B cell (primary cell): ENCODE measurements at regions not wholly inside any gene's neighbourhood (a gene's known extent, or its start where the extent isn't known, plus 50 kb on each side); places are given as distances from the start of the nearest gene placed in this dataset.

Experiments
- ATAC-seq: fragments of 200-7000 bp; cut with Tn5 transposase; one replicate; pipeline ENCODE4 v1.10.0; 2021; ENCODE audit warnings: low read depth, mild to moderate bottlenecking, moderate number of reproducible peaks, moderate library complexity
- CTCF ChIA-PET: fragments of 350-600 bp; sonication (Branson Sonifier 250); formaldehyde crosslinking; loops from one replicate; lab custom pipeline; 2021; ENCODE audit warnings: antibody characterized with exemption, inconsistent platforms; lab: Charles Lee
- POLR2A ChIA-PET: fragments of 350-600 bp; sonication (Branson Sonifier 250); formaldehyde crosslinking; loops from one replicate; lab custom pipeline; 2021; ENCODE audit warnings: antibody characterized with exemption; lab: Charles Lee
- DNase-seq: peaks from one replicate; pipeline ENCODE4 v3.0.0; 2013
- H2AFZ ChIP-seq: 2 replicates; pipeline ENCODE4 v1.6.1; 2012; ENCODE audit warnings: mild to moderate bottlenecking, low read depth, low read length; ENCODE audit not compliant: insufficient read depth, poor library complexity, severe bottlenecking
- H3K27ac ChIP-seq, 2 donors: 1 replicate in 1 of 2; 2 replicates in 1 of 2; pipeline ENCODE4 v1.5.1; 2012 to 2013; ENCODE audit warnings: low read length in 2 of 2, mild to moderate bottlenecking in 2 of 2, moderate library complexity in 1 of 2
- H3K27me3 ChIP-seq, 4 experiments: fragments of 200-600 bp in 1 of 4; sonication (generic) in 1 of 4; replicated peaks in 1 of 4; 1 replicate in 2 of 4; 2 replicates in 2 of 4; pipeline versions ENCODE4 v1.6.1 to v1.7.0; 2013 to 2016; ENCODE audit warnings: low read length in 3 of 4, mild to moderate bottlenecking in 2 of 4, mixed read lengths in 1 of 4, moderate library complexity in 1 of 4; ENCODE audit not compliant: insufficient read depth in 4 of 4, control insufficient read depth in 3 of 4; ENCODE audit errors: control extremely low read depth in 1 of 4
- H3K36me3 ChIP-seq, 2 experiments: replicated peaks in 1 of 2; 1 replicate in 1 of 2; 2 replicates in 1 of 2; pipeline versions ENCODE4 v1.6.1 to v1.7.1; 2013; ENCODE audit warnings: low read length in 1 of 2; ENCODE audit not compliant: insufficient read depth in 2 of 2, control insufficient read depth in 1 of 2; ENCODE audit errors: control extremely low read depth in 1 of 2, extremely low read depth in 1 of 2
- H3K4me1 ChIP-seq, 2 donors: fragments of 200-600 bp in 1 of 2; sonication (generic) in 1 of 2; 1 replicate in 1 of 2; 2 replicates in 1 of 2; pipeline versions ENCODE4 v1.5.1 to v1.6.1; 2013 to 2017; ENCODE audit warnings: low read length in 2 of 2; ENCODE audit not compliant: control insufficient read depth in 2 of 2, insufficient read depth in 2 of 2
- H3K4me2 ChIP-seq: replicated peaks from 2 replicates; pipeline ENCODE3; 2012; ENCODE audit warnings: mild to moderate bottlenecking, low read depth, low read length; ENCODE audit not compliant: poor library complexity, severe bottlenecking
- H3K4me3 ChIP-seq, 5 experiments: fragments of 200-600 bp in 1 of 5; sonication (generic) in 1 of 5; 1 replicate in 3 of 5; 2 replicates in 2 of 5; pipeline versions ENCODE4 v1.5.1 to v1.7.0; 2011 to 2016; ENCODE audit warnings: low read length in 4 of 5, mild to moderate bottlenecking in 4 of 5, low read depth in 2 of 5, control low read depth in 1 of 5, moderate library complexity in 1 of 5; ENCODE audit not compliant: insufficient read depth in 1 of 5; ENCODE audit errors: control extremely low read depth in 1 of 5, extremely low read depth in 1 of 5
- H3K79me2 ChIP-seq: fragments of 200-600 bp; sonication (generic); one replicate; pipeline ENCODE4 v1.6.0; 2016; ENCODE audit warnings: low read length; ENCODE audit not compliant: control insufficient read depth, insufficient read depth
- H3K9ac ChIP-seq: fragments of 200-600 bp; sonication (generic); 2 replicates; pipeline ENCODE4 v1.6.1; 2017; ENCODE audit warnings: mild to moderate bottlenecking, low read length, moderate library complexity
- H3K9me3 ChIP-seq, 3 donors: one replicate each; pipeline versions ENCODE4 v1.6.1 to v1.7.1; 2013; ENCODE audit warnings: low read length in 2 of 3; ENCODE audit not compliant: control insufficient read depth in 2 of 3, insufficient read depth in 1 of 3; ENCODE audit errors: control extremely low read depth in 1 of 3
- H4K20me1 ChIP-seq: 2 replicates; pipeline ENCODE4 v1.6.0; 2012; ENCODE audit warnings: mild to moderate bottlenecking, low read length; ENCODE audit not compliant: insufficient read depth, control insufficient read depth, poor library complexity, severe bottlenecking
- H3K27ac Mint-ChIP-seq: one replicate; pipeline ENCODE4 v1.8.0; 2021; ENCODE audit warnings: mixed read lengths
- H3K27me3 Mint-ChIP-seq: one replicate; pipeline ENCODE4 v1.8.0; 2021; ENCODE audit warnings: mixed read lengths
- H3K4me1 Mint-ChIP-seq: one replicate; pipeline ENCODE4 v1.8.0; 2021; ENCODE audit warnings: mixed read lengths
- H3K4me3 Mint-ChIP-seq: one replicate; pipeline ENCODE4 v1.8.0; 2021; ENCODE audit warnings: mixed read lengths
- H3K9me3 Mint-ChIP-seq: one replicate; pipeline ENCODE4 v1.8.0; 2022; ENCODE audit warnings: mixed read lengths; ENCODE audit not compliant: insufficient read depth
- EZH2 ChIP-seq: IDR thresholded peaks from 2 replicates; pipeline ENCODE4 v1.6.1; 2012; ENCODE audit warnings: borderline replicate concordance, low read depth, mild to moderate bottlenecking, moderate library complexity, low read length; ENCODE audit not compliant: insufficient read depth, poor library complexity, severe bottlenecking
- WGBS: methylation state at CpG from one replicate; pipeline ENCODE4 v1.1.5; 2013; ENCODE audit warnings: missing lambda C conversion rate; ENCODE audit not compliant: insufficient coverage; 5-methylcytosine and 5-hydroxymethylcytosine counted together
- intact Hi-C: fragments of 100-400 bp; cut with micrococcal nuclease; formaldehyde crosslinking; loops from one replicate; pipeline ENCODE4 v1.10.0; 2022
- TF ChIP-seq, protein P1 (sequence below): fragments of 200-600 bp; IDR thresholded peaks from one replicate; pipeline ENCODE4 v1.8.0; 2022; ENCODE audit warnings: antibody characterized with exemption, mild to moderate bottlenecking

DNA sequence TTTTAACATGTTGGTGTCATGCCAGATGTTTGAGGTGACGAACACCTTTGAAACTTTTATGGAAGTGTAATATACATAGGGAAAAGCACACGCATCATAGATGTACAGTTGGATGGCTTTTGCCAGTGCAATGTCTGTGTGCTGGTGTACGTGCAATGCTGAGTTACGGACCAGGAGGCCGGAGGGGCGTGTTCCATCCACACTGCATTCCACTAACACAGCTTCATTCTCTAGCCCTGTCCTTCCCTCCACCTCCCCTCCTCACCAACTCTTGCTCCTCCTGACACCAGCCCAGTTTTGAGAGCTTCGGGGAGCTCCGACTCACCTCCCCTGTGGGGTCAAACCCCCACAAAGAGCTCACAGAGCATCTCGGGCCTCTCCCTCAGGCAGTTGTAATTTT is 358.8 kb downstream of the C16orf95 start:
- 84% methylated on average over 8 of the region's 9 CpGs for WGBS
- Histone ChIP-seq H3K27me3 (peaks cover 0 to 11% (median 0%) of the 10 kb centered on the region in 4 experiments), H3K27ac (no peak overlapping the region), H3K79me2 (no peaks in the 10 kb centered on the region), H3K4me1 (no peaks in the 10 kb centered on the region), H3K9me3 (peaks cover 0 to 4% (median 0%) of the 10 kb centered on the region in 3 donors), H3K36me3 (no peaks in the 10 kb centered on the region), H3K9ac (no peak overlapping the region), H4K20me1 (no peaks in the 10 kb centered on the region), H3K4me3 (no peak overlapping the region), H2AFZ (no peak overlapping the region), H3K4me2 (no peak overlapping the region)
- ChIA-PET CTCF (no interaction called here), POLR2A (no interaction called here)
- Mint-ChIP-seq H3K4me3 (no peak overlapping the region), H3K27ac (no peak overlapping the region), H3K4me1 (peaks cover 2% of the 10 kb centered on the region), H3K9me3 (no peaks in the 10 kb centered on the region), H3K27me3 (peaks cover 25% of the 10 kb centered on the region)
- DNase-seq (no peak), ATAC-seq (no peak)
- intact Hi-C loops = no loop called here
- TF ChIP-seq EZH2 = no peak
- TF ChIP-seq, protein P1, sequence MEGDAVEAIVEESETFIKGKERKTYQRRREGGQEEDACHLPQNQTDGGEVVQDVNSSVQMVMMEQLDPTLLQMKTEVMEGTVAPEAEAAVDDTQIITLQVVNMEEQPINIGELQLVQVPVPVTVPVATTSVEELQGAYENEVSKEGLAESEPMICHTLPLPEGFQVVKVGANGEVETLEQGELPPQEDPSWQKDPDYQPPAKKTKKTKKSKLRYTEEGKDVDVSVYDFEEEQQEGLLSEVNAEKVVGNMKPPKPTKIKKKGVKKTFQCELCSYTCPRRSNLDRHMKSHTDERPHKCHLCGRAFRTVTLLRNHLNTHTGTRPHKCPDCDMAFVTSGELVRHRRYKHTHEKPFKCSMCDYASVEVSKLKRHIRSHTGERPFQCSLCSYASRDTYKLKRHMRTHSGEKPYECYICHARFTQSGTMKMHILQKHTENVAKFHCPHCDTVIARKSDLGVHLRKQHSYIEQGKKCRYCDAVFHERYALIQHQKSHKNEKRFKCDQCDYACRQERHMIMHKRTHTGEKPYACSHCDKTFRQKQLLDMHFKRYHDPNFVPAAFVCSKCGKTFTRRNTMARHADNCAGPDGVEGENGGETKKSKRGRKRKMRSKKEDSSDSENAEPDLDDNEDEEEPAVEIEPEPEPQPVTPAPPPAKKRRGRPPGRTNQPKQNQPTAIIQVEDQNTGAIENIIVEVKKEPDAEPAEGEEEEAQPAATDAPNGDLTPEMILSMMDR = no peak

DNA sequence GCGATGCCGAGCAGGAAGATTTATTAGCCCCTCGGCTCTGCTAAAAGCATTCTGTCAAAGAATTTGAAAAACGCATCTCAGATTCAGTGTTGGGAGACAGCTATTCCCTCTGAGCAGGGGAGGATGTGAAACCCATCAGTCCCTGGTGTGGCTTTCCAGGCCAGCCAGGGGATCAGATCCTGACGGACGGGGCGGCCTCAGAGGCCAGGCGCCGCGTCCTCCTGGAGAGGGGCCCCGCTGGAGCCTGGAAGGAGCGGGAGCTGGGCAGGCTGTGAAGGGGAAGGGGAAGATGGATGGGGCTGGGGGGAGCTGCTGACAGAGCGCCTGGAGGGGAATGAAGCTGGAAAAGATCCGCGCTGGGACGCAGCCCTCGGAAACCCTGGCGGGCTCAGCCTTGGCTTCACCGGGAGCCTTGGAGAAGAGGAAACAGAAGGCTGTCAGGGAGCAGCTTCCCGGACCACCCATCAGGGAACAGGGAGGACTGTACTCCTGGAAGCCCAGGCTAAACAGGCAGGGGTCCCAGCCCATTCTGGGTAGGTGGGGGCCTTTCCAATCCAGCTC is 358.0 kb downstream of the C16orf95 start:
- Histone ChIP-seq H3K9me3 (peaks cover 0 to 6% (median 0%) of the 10 kb centered on the region in 3 donors), H2AFZ (no peak overlapping the region), H3K36me3 (no peaks in the 10 kb centered on the region), H3K4me3 (no peak overlapping the region), H3K27ac (no peak overlapping the region), H3K27me3 (peaks cover 0 to 11% (median 0%) of the 10 kb centered on the region in 4 experiments), H3K9ac (no peak overlapping the region), H3K4me2 (no peak overlapping the region), H3K4me1 (no peaks in the 10 kb centered on the region), H3K79me2 (no peaks in the 10 kb centered on the region), H4K20me1 (no peaks in the 10 kb centered on the region)
- ChIA-PET CTCF (no interaction called here), POLR2A (no interaction called here)
- ATAC-seq (no peak), DNase-seq (no peak)
- intact Hi-C loops = no loop called here
- no peak overlapping the region for H3K4me3 Mint-ChIP-seq
- no peak overlapping the region for H3K27ac Mint-ChIP-seq
- H3K9me3 Mint-ChIP-seq = no peaks in the 10 kb centered on the region
- H3K27me3 Mint-ChIP-seq = peaks cover 25% of the 10 kb centered on the region
- TF ChIP-seq, protein P1 = no peak
- TF ChIP-seq EZH2 = no peak
- 27% methylated on average over 19 of the region's 20 CpGs for WGBS
- peaks cover 2% of the 10 kb centered on the region for H3K4me1 Mint-ChIP-seq
